CD4-positive, alpha-beta T cell (primary cell): ENCODE measurements at regions not wholly inside any gene's neighbourhood (a gene's known extent, or its start where the extent isn't known, plus 50 kb on each side); places are given as distances from the start of the nearest gene placed in this dataset.
"Not testable (repeated sequence)": the region's sequence is repeated elsewhere in the genome, so short reads cannot be mapped to it uniquely, and the experiment has no call there.

Experiments used
- ATAC-seq: fragments of 200-7000 bp; cut with Tn5 transposase; one replicate; pipeline ENCODE4 v1.10.0; 2022; ENCODE audit warnings: mild to moderate bottlenecking; ENCODE audit not compliant: poor library complexity
- CTCF ChIA-PET: fragments of 350-600 bp; sonication (Branson Sonifier 250); formaldehyde crosslinking; loops from one replicate; lab custom pipeline; 2021; ENCODE audit warnings: antibody characterized with exemption, inconsistent platforms; lab: Charles Lee
- POLR2A ChIA-PET: fragments of 350-600 bp; sonication (Branson Sonifier 250); formaldehyde crosslinking; loops from one replicate; lab custom pipeline; 2021; ENCODE audit warnings: antibody characterized with exemption, inconsistent platforms; lab: Charles Lee
- DNase-seq, 14 experiments: peaks; one replicate each; pipeline ENCODE4 v3.0.0-alpha.2; 2013 to 2020; ENCODE audit warnings: mixed read lengths in 2 of 14
- H3K27ac ChIP-seq, 2 donors: one replicate each; pipeline versions ENCODE4 v1.5.1 to v1.7.0; 2013; ENCODE audit warnings: low read length in 2 of 2, low read depth in 1 of 2, mild to moderate bottlenecking in 1 of 2
- H3K27me3 ChIP-seq, 2 experiments: 1 replicate in 1 of 2; 2 replicates in 1 of 2; pipeline versions ENCODE4 v1.6.1 to v1.7.0; 2013; ENCODE audit warnings: low read length in 2 of 2, control low read depth in 1 of 2, mild to moderate bottlenecking in 1 of 2, moderate library complexity in 1 of 2; ENCODE audit not compliant: insufficient read depth in 2 of 2, control insufficient read depth in 1 of 2
- H3K36me3 ChIP-seq: one replicate; pipeline ENCODE4 v1.6.1; 2013; ENCODE audit warnings: low read length, control low read depth; ENCODE audit not compliant: insufficient read depth
- H3K4me1 ChIP-seq: one replicate; pipeline ENCODE4 v1.6.1; 2013; ENCODE audit warnings: low read length, control low read depth; ENCODE audit not compliant: insufficient read depth
- H3K4me3 ChIP-seq: one replicate; pipeline ENCODE4 v1.5.1; 2013; ENCODE audit warnings: mild to moderate bottlenecking, low read length, moderate library complexity
- H3K9me3 ChIP-seq, 2 experiments: 1 replicate in 1 of 2; 2 replicates in 1 of 2; pipeline versions ENCODE4 v1.6.1 to v1.7.0; 2013; ENCODE audit warnings: low read length in 2 of 2, mild to moderate bottlenecking in 2 of 2, control low read depth in 1 of 2, moderate library complexity in 1 of 2; ENCODE audit not compliant: control insufficient read depth in 1 of 2, insufficient read depth in 1 of 2
- H3K27ac Mint-ChIP-seq: one replicate; pipeline ENCODE4 v1.8.0; 2020; ENCODE audit warnings: mixed read lengths
- H3K27me3 Mint-ChIP-seq: one replicate; pipeline ENCODE4 v1.8.0; 2021; ENCODE audit warnings: mixed read lengths
- H3K36me3 Mint-ChIP-seq: one replicate; pipeline ENCODE4 v1.8.0; 2021; ENCODE audit warnings: low read depth, mixed read lengths
- H3K4me1 Mint-ChIP-seq: one replicate; pipeline ENCODE4 v1.8.0; 2021; ENCODE audit warnings: low read depth, mixed read lengths
- H3K4me3 Mint-ChIP-seq: one replicate; pipeline ENCODE4 v1.8.0; 2020; ENCODE audit warnings: mild to moderate bottlenecking, mixed read lengths
- H3K9me3 Mint-ChIP-seq: one replicate; pipeline ENCODE4 v1.8.0; 2020; ENCODE audit warnings: mixed read lengths
- intact Hi-C, 2 experiments: fragments of 100-400 bp; cut with DNase I in 1 of 2; cut with micrococcal nuclease in 1 of 2; formaldehyde crosslinking; loops; one replicate each; pipeline versions ENCODE4 v1.15.1 to v1.9.0; 2023 to 2025; cut with DNase I, micrococcal nuclease
- TF ChIP-seq, protein P1 (sequence below): fragments of 200-600 bp; IDR thresholded peaks from one replicate; pipeline ENCODE4 v1.8.0; 2022; ENCODE audit warnings: antibody characterized with exemption, mild to moderate bottlenecking

DNA sequence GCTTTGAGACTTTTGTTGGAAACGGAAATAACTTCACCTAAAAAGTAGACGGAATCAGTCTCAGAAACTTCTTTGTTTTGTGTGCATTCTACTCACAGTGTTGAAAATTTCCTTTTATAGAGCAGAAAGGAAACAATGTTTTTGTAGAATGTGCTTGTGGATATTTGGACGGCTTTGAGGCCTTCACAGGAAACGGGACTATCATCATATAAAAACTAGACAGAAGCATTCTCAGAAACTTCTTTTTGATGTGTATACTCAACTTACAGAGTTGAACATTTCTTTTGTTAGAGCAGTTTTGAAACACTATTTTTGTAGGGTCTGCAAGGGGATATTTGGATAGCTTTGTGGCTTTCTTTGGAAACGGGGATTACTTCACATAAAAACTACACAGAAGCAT is 627.5 kb upstream of the ZNF337 start:
- peak overlapping the region; percentile 48 for H3K27ac Mint-ChIP-seq
- H3K4me1 Mint-ChIP-seq = peaks cover 15% of the 10 kb centered on the region

DNA sequence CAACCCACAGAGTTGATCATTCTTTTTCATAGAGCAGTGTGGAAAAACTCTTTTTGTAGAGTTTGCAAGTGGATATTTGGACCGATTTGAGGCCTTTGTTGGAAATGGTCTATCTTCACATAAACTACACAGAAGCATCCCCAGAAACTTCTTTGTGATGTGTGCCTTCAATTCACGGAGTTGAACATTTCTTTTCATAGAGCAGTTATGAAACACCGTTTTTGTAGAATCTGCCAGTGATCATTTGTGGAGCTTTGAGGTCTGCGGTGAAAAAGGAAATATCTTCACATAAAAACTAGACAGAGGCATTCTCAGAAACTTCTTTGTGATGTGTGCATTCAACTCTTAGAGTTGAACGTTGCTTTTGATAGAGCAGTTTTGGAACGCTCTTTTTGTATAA is 618.4 kb upstream of the ZNF337 start:
- no peaks in the 10 kb centered on the region for H3K27me3 Mint-ChIP-seq
- H3K4me1 Mint-ChIP-seq = peaks cover 38% of the 10 kb centered on the region
- H3K27ac ChIP-seq = no peak overlapping the region
- H3K4me3 ChIP-seq = no peak overlapping the region
- intact Hi-C loops = no loop called here
- DNase-seq = no peak
- H3K27me3 ChIP-seq = no peaks in the 10 kb centered on the region
- ChIA-PET POLR2A (no interaction called here), CTCF (no interaction called here)
- no peaks in the 10 kb centered on the region for H3K9me3 ChIP-seq
- peak overlapping the region; percentile 57 for H3K27ac Mint-ChIP-seq
- TF ChIP-seq, protein P1, sequence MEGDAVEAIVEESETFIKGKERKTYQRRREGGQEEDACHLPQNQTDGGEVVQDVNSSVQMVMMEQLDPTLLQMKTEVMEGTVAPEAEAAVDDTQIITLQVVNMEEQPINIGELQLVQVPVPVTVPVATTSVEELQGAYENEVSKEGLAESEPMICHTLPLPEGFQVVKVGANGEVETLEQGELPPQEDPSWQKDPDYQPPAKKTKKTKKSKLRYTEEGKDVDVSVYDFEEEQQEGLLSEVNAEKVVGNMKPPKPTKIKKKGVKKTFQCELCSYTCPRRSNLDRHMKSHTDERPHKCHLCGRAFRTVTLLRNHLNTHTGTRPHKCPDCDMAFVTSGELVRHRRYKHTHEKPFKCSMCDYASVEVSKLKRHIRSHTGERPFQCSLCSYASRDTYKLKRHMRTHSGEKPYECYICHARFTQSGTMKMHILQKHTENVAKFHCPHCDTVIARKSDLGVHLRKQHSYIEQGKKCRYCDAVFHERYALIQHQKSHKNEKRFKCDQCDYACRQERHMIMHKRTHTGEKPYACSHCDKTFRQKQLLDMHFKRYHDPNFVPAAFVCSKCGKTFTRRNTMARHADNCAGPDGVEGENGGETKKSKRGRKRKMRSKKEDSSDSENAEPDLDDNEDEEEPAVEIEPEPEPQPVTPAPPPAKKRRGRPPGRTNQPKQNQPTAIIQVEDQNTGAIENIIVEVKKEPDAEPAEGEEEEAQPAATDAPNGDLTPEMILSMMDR = no peak
- no peaks in the 10 kb centered on the region for H3K36me3 ChIP-seq
- no peaks in the 10 kb centered on the region for H3K36me3 Mint-ChIP-seq
- H3K9me3 Mint-ChIP-seq = no peaks in the 10 kb centered on the region
- ATAC-seq = no peak
- H3K4me3 Mint-ChIP-seq = peak overlapping the region; percentile 3
- no peaks in the 10 kb centered on the region for H3K4me1 ChIP-seq

More for the DNA sequence above, 627.5 kb upstream of the ZNF337 start:
- Histone ChIP-seq H3K9me3 (no peaks in the 10 kb centered on the region), H3K36me3 (no peaks in the 10 kb centered on the region), H3K27me3 (no peaks in the 10 kb centered on the region), H3K4me3 (no peak overlapping the region), H3K27ac (no peak overlapping the region), H3K4me1 (no peaks in the 10 kb centered on the region)
- intact Hi-C loops = no loop called here
- DNase-seq = peak in 1 of 14 experiments; percentile 11
- CTCF ChIA-PET = no interaction called here
- H3K27me3 Mint-ChIP-seq = no peaks in the 10 kb centered on the region
- TF ChIP-seq, protein P1 = no peak
- no peak for ATAC-seq
- POLR2A ChIA-PET = no interaction called here
- H3K4me3 Mint-ChIP-seq = peak overlapping the region; percentile 12
- peaks cover 8% of the 10 kb centered on the region for H3K36me3 Mint-ChIP-seq
- H3K9me3 Mint-ChIP-seq = peaks cover 3% of the 10 kb centered on the region

DNA sequence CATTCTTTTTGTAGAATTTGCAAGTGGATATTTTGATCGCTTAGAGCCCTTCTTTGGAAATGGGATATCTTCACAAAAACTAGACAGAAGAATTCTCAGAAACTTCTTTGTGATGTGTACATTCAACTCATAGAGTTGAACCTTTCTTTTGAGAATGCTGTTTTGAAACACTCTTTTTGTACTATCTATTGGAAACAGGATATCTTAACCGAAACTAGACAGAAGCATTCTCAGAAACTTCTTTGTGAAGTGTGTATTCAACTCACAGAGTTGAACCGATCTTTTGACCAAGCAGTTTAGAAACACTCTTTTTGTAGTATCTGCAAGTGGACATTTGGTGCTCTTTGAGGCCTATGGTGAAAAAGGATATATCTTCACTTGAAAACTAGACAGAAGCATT is 613.1 kb upstream of the ZNF337 start:
- intact Hi-C loops = not testable (repeated sequence)

DNA sequence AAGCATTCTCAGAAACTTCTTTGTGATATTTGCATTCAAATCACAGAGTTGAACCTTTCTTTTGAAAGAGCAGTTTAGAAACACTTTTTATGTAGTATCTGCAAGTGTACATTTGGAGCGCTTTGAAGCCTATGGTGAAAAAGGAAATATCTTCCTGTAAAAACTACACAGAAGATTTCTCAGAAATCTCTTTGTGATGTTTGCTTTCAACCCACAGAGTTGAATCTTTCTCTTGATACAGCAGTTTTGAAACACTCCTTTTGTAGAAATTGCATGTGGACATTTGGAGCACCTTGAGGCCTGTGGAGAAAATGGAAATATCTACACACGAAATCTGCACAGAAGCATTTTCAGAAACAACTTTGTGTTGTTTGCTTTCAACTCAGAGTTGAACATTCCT is 612.3 kb upstream of the ZNF337 start:
- no peaks in the 10 kb centered on the region for H3K27me3 ChIP-seq
- H3K27me3 Mint-ChIP-seq = no peaks in the 10 kb centered on the region
- POLR2A ChIA-PET = no interaction called here
- intact Hi-C loops = no loop called here
- no peaks in the 10 kb centered on the region for H3K36me3 Mint-ChIP-seq
- peaks cover 54% of the 10 kb centered on the region for H3K4me1 Mint-ChIP-seq
- TF ChIP-seq, protein P1 = no peak
- peak in 2 of 14 experiments; percentile 11 to 41 for DNase-seq
- H3K9me3 ChIP-seq = no peaks in the 10 kb centered on the region
- no peak for ATAC-seq
- H3K9me3 Mint-ChIP-seq = no peaks in the 10 kb centered on the region
- CTCF ChIA-PET = no interaction called here
- peak overlapping the region; percentile 66 for H3K4me3 Mint-ChIP-seq
- no peak overlapping the region for H3K4me3 ChIP-seq
- H3K27ac Mint-ChIP-seq = peak overlapping the region; percentile 89
- H3K27ac ChIP-seq = peak overlapping the region in 1 of 2 donors; percentile 9
- H3K4me1 ChIP-seq = no peaks in the 10 kb centered on the region
- no peaks in the 10 kb centered on the region for H3K36me3 ChIP-seq

More for the DNA sequence above, 613.1 kb upstream of the ZNF337 start:
- H3K27ac Mint-ChIP-seq = peak overlapping the region; percentile 89
- H3K27me3 ChIP-seq, H3K36me3 ChIP-seq, H3K27ac ChIP-seq, H3K9me3 ChIP-seq, H3K27me3 Mint-ChIP-seq, POLR2A ChIA-PET, H3K36me3 Mint-ChIP-seq, ATAC-seq, CTCF ChIA-PET, H3K9me3 Mint-ChIP-seq, H3K4me1 ChIP-seq, H3K4me3 ChIP-seq: not testable (repeated sequence)
- peak overlapping the region; percentile 66 for H3K4me3 Mint-ChIP-seq
- peak in 1 of 14 experiments; percentile 29 for DNase-seq
- peaks cover 59% of the 10 kb centered on the region for H3K4me1 Mint-ChIP-seq
